ENCODE measurements at regions not wholly inside any gene's neighbourhood (a gene's known extent, or its start where the extent isn't known, plus 50 kb on each side); places are given as distances from the start of the nearest gene placed in this dataset.

- intact Hi-C loops (cut with micrococcal nuclease; ENCODE audit: unreplicated experiment) (no loop called here), in situ Hi-C loops (cut with HindIII; ENCODE audit: extremely low pct_ligation_motif_present, low pct_unique_long_range_greater_than_20kb) (no loop called here)
- Histone ChIP-seq H3K4me2 (ENCODE audit: low read depth, low read length) (no peak overlapping the region), H3K27ac (ENCODE audit: extremely low read length, insufficient read depth, low read length) (no peak overlapping the region), H3K4me1 (ENCODE audit: insufficient read depth, low read length) (no peaks in the 10 kb centered on the region), H3K36me3 (replicated peaks in 1 of 2; ENCODE audit: control insufficient read depth in 1 of 2, insufficient read depth in 2 of 2, low read length in 2 of 2) (no peaks in the 10 kb centered on the region), H3K9ac (ENCODE audit: insufficient read depth, low read depth, low read length) (no peak overlapping the region), H3K4me3 (replicated peaks in 1 of 3; ENCODE audit: insufficient read depth in 1 of 3, low read depth in 2 of 3, low read length in 3 of 3) (no peak overlapping the region), H3K79me2 (ENCODE audit: insufficient read depth, low read length) (no peaks in the 10 kb centered on the region), H4K20me1 (ENCODE audit: insufficient read depth, low read length) (no peaks in the 10 kb centered on the region), H3K9me3 (ENCODE audit: low read length) (no peaks in the 10 kb centered on the region), H2AFZ (ENCODE audit: low read length) (no peak overlapping the region), H3K27me3 (ENCODE audit: control insufficient read depth in 1 of 2, insufficient read depth in 2 of 2, low read length in 2 of 2) (peaks cover 2 to 14% of the 10 kb centered on the region in 2 experiments; a peak in 4 of 5 replicates)
- FAIRE-seq (no peak), ATAC-seq (no peak), DNase-seq (ENCODE audit: low spot score) (no peak)
- POLR2A ChIA-PET = no interaction called here
- no peak for TF ChIP-seq ZNF572 (CRISPR knock-in tag; IDR thresholded peaks at IDR 0.05)
- no peak for TF ChIP-seq ATF1 (CRISPR knock-in tag; IDR thresholded peaks at IDR 0.05)
- no peak for TF ChIP-seq SIN3A (IDR thresholded peaks at IDR 0.05; ENCODE audit: borderline replicate concordance, low read depth, low read length)
- no peak for TF ChIP-seq ZNF124 (CRISPR knock-in tag; IDR thresholded peaks at IDR 0.05)
- TF ChIP-seq ZNF20 (CRISPR knock-in tag; IDR thresholded peaks at IDR 0.05) = no peak
- no peak for TF ChIP-seq ZNF12 (CRISPR knock-in tag; IDR thresholded peaks at IDR 0.05)
- no peak for TF ChIP-seq FIP1L1 (IDR thresholded peaks at IDR 0.05; ENCODE audit: borderline replicate concordance, insufficient read depth, low read depth, low read length)
- no peak for TF ChIP-seq HNF1A (IDR thresholded peaks at IDR 0.05; ENCODE audit: low read depth)
- TF ChIP-seq HNF1A (CRISPR knock-in tag; IDR thresholded peaks at IDR 0.05; ENCODE audit: borderline replicate concordance) = no peak
- no peak for TF ChIP-seq ZFX (CRISPR knock-in tag; IDR thresholded peaks at IDR 0.05; ENCODE audit: low read depth)
- no peak for TF ChIP-seq JARID2 (CRISPR knock-in tag; IDR thresholded peaks at IDR 0.05; ENCODE audit: insufficient replicate concordance)
- TF ChIP-seq CHD2 (IDR thresholded peaks at IDR 0.05; ENCODE audit: low read depth, low read length) = no peak
- TF ChIP-seq ZMAT5 (CRISPR knock-in tag; IDR thresholded peaks at IDR 0.05; ENCODE audit: borderline replicate concordance, low read depth) = no peak
- BruUV-seq (replicated peaks) = no TSS peak
- 0% methylated on average over 1 of the region's 1 CpG for WGBS (ENCODE audit: low lambda C conversion rate)
- CTCF ChIA-PET (ENCODE audit: low intra/inter-chr PET ratio, low total read pairs) = no interaction called here
Observed at GRCh38 chr13:97889803-97890202, 63.7 kb upstream of the IPO5 start.
